GM23338 (cell line): ENCODE measurements at regions not wholly inside any gene's neighbourhood (a gene's known extent, or its start where the extent isn't known, plus 50 kb on each side); places are given as distances from the start of the nearest gene placed in this dataset.

Experiments
- ATAC-seq: fragments of 200-7000 bp; cut with Tn5 transposase; 3 replicates; pipeline ENCODE4 v1.9.1; 2020
- DNase-seq: peaks from one replicate; pipeline ENCODE4 v3.0.0-alpha.2; 2015; ENCODE audit warnings: low spot score
- H2AFZ ChIP-seq: fragments of 200-600 bp; sonication (generic); 2 replicates; pipeline ENCODE4 v1.8.0; 2016; ENCODE audit warnings: antibody characterized with exemption, mild to moderate bottlenecking, moderate library complexity
- H3F3A ChIP-seq: fragments of 200-600 bp; sonication (generic); replicated peaks from 2 replicates; pipeline ENCODE4 v1.8.0; 2017; ENCODE audit warnings: antibody characterized with exemption, mixed run types, low read depth
- H3K27ac ChIP-seq: fragments of 200-600 bp; sonication (generic); 2 replicates; pipeline ENCODE4 v1.6.1; 2016; ENCODE audit warnings: low read depth
- H3K27me3 ChIP-seq: fragments of 200-600 bp; sonication (generic); 2 replicates; pipeline ENCODE4 v1.8.0; 2016; ENCODE audit warnings: mild to moderate bottlenecking, mixed run types, moderate library complexity; ENCODE audit not compliant: insufficient read depth
- H3K36me3 ChIP-seq: fragments of 200-600 bp; sonication (generic); 2 replicates; pipeline ENCODE4 v1.8.0; 2016; ENCODE audit warnings: mild to moderate bottlenecking; ENCODE audit not compliant: insufficient read depth
- H3K4me1 ChIP-seq: fragments of 200-600 bp; sonication (generic); 2 replicates; pipeline ENCODE4 v1.8.0; 2016; ENCODE audit warnings: mild to moderate bottlenecking, moderate library complexity; ENCODE audit not compliant: insufficient read depth
- H3K4me2 ChIP-seq: fragments of 200-600 bp; sonication (generic); 2 replicates; pipeline ENCODE4 v1.7.1; 2017; ENCODE audit warnings: mixed run types
- H3K4me3 ChIP-seq: fragments of 200-600 bp; sonication (generic); 2 replicates; pipeline ENCODE4 v1.6.1; 2016; ENCODE audit warnings: mixed run types
- H3K79me2 ChIP-seq: fragments of 200-600 bp; sonication (generic); replicated peaks from 2 replicates; pipeline ENCODE4 v1.8.0; 2017; ENCODE audit warnings: mild to moderate bottlenecking; ENCODE audit not compliant: insufficient read depth
- H3K9me2 ChIP-seq: fragments of 200-600 bp; sonication (generic); 2 replicates; pipeline ENCODE4 v1.8.0; 2017; ENCODE audit not compliant: insufficient read depth
- H4K20me1 ChIP-seq: fragments of 200-600 bp; sonication (generic); replicated peaks from 2 replicates; pipeline ENCODE4 v1.8.0; 2017; ENCODE audit warnings: mild to moderate bottlenecking; ENCODE audit not compliant: insufficient read depth
- H3K27ac Mint-ChIP-seq: 2 replicates; pipeline ENCODE4 v1.8.0; 2020; ENCODE audit warnings: inconsistent platforms, mild to moderate bottlenecking, moderate library complexity, mixed read lengths
- H3K27me3 Mint-ChIP-seq: 3 replicates; pipeline ENCODE4 v1.8.0; 2022; ENCODE audit warnings: low read depth, mild to moderate bottlenecking, moderate library complexity, mixed read lengths, inconsistent platforms; ENCODE audit not compliant: insufficient read depth, poor library complexity
- H3K36me3 Mint-ChIP-seq: 3 replicates; pipeline ENCODE4 v1.8.0; 2021; ENCODE audit warnings: low read depth, mild to moderate bottlenecking, inconsistent platforms, moderate library complexity, mixed read lengths
- H3K4me1 Mint-ChIP-seq: 3 replicates; pipeline ENCODE4 v1.8.0; 2020; ENCODE audit warnings: mild to moderate bottlenecking, inconsistent platforms, mixed read lengths
- H3K4me3 Mint-ChIP-seq: 3 replicates; pipeline ENCODE4 v1.8.0; 2021; ENCODE audit warnings: moderate library complexity, mild to moderate bottlenecking, inconsistent platforms, mixed read lengths
- H3K9me3 Mint-ChIP-seq: 3 replicates; pipeline ENCODE4 v1.8.0; 2020; ENCODE audit warnings: moderate library complexity, mild to moderate bottlenecking, inconsistent platforms, mixed read lengths
- CREB1 ChIP-seq: fragments of 250-450 bp; sonication (Bioruptor Pico); IDR thresholded peaks from 2 replicates; pipeline ENCODE4 v1.5.0; 2020; ENCODE audit warnings: low read depth, mild to moderate bottlenecking, moderate library complexity
- CTCF ChIP-seq, 2 experiments: fragments of 200-600 bp in 1 of 2; sonication (generic) in 1 of 2; conservative IDR thresholded peaks; 2 replicates each; pipeline versions ENCODE4 v1.5.1 to v1.6.1; 2016 to 2017; ENCODE audit warnings: antibody characterized with exemption in 2 of 2, low read depth in 2 of 2, mild to moderate bottlenecking in 2 of 2, moderate library complexity in 1 of 2
- ETS1 ChIP-seq: IDR thresholded peaks from 2 replicates; pipeline ENCODE4 v1.6.1; 2016; ENCODE audit warnings: antibody characterized with exemption
- EZH2 ChIP-seq: fragments of 200-600 bp; sonication (generic); IDR thresholded peaks from one replicate; pipeline ENCODE4 v1.8.0; 2017; ENCODE audit warnings: antibody characterized with exemption, mild to moderate bottlenecking, low read depth; ENCODE audit not compliant: unreplicated experiment
- EZH2phosphoT487 ChIP-seq: fragments of 200-600 bp; sonication (generic); IDR thresholded peaks from one replicate; pipeline ENCODE4 v1.8.1; 2018; ENCODE audit warnings: antibody characterized with exemption; ENCODE audit not compliant: unreplicated experiment
- JUNB ChIP-seq: IDR thresholded peaks from one replicate; pipeline ENCODE4 v1.6.1; 2016; ENCODE audit warnings: antibody characterized with exemption; ENCODE audit not compliant: unreplicated experiment
- NANOG ChIP-seq: IDR thresholded peaks from 2 replicates; pipeline ENCODE4 v1.6.1; 2016; ENCODE audit warnings: antibody characterized with exemption, borderline replicate concordance
- POLR2AphosphoS5 ChIP-seq: IDR thresholded peaks from 2 replicates; pipeline ENCODE4 v1.6.1; 2016; ENCODE audit warnings: antibody characterized with exemption, low read depth
- REST ChIP-seq: IDR thresholded peaks from one replicate; pipeline ENCODE4 v1.6.1; 2018; ENCODE audit warnings: antibody characterized with exemption; ENCODE audit not compliant: unreplicated experiment
- ZNF114 ChIP-seq: fragments of 250-450 bp; sonication (Bioruptor Pico); IDR thresholded peaks from 2 replicates; pipeline ENCODE4 v1.5.0; 2020; ENCODE audit warnings: mild to moderate bottlenecking, moderate library complexity
- ZNF331 ChIP-seq: fragments of 250-450 bp; sonication (Bioruptor Pico); IDR thresholded peaks from 2 replicates; pipeline ENCODE4 v1.5.0; 2020; ENCODE audit warnings: low read depth, mild to moderate bottlenecking, moderate library complexity
- ZNF462 ChIP-seq: fragments of 250-450 bp; sonication (Bioruptor Pico); IDR thresholded peaks from 2 replicates; pipeline ENCODE4 v1.5.0; 2020; ENCODE audit warnings: mild to moderate bottlenecking, moderate library complexity

- TF ChIP-seq JUNB, result no peak
- no peak for TF ChIP-seq POLR2AphosphoS5
- no peak for TF ChIP-seq ZNF331 (CRISPR knock-in tag)
- TF ChIP-seq ETS1, result no peak
These were observed 833.3 kb upstream of the LRRN3 start (continued) for GRCh38 chr7:110257673-110258072.

- Mint-ChIP-seq H3K27me3 (peaks cover 2% of the 10 kb centered on the region), H3K9me3 (no peaks in the 10 kb centered on the region; the same call in 2 of the 3 replicates), H3K4me3 (no peak overlapping the region), H3K27ac (no peak overlapping the region), H3K36me3 (no peaks in the 10 kb centered on the region), H3K4me1 (no peaks in the 10 kb centered on the region)
- Histone ChIP-seq H3K4me2 (no peak overlapping the region), H4K20me1 (no peaks in the 10 kb centered on the region), H3K27ac (no peak overlapping the region), H3K4me1 (no peaks in the 10 kb centered on the region), H3F3A (no peaks in the 10 kb centered on the region), H2AFZ (no peak overlapping the region), H3K79me2 (no peaks in the 10 kb centered on the region), H3K27me3 (no peaks in the 10 kb centered on the region), H3K36me3 (no peaks in the 10 kb centered on the region), H3K9me2 (no peaks in the 10 kb centered on the region), H3K4me3 (no peak overlapping the region)
- ATAC-seq (no peak), DNase-seq (no peak)
- TF ChIP-seq EZH2phosphoT487 (no peak), REST (no peak), EZH2 (no peak), NANOG (no peak), CTCF (conservative IDR thresholded peaks at IDR 0.05; ENCODE audit: low read depth in 2 of 2) (no peak), CREB1 (CRISPR knock-in tag) (no peak), ZNF462 (CRISPR knock-in tag) (no peak), ZNF331 (CRISPR knock-in tag) (no peak), ZNF114 (CRISPR knock-in tag) (no peak)
These were observed 828.7 kb upstream of the LRRN3 start for GRCh38 chr7:110262251-110262650.
